HAP-1 (cell line): ENCODE measurements at regions not wholly inside any gene's neighbourhood (a gene's known extent, or its start where the extent isn't known, plus 50 kb on each side); places are given as distances from the start of the nearest gene placed in this dataset.
"Not testable (repeated sequence)": the region's sequence is repeated elsewhere in the genome, so short reads cannot be mapped to it uniquely, and the experiment has no call there.

ENCODE experiments used
- DNase-seq, 2 experiments: peaks; one replicate each; pipeline ENCODE4 v3.0.0-alpha.2; 2016 to 2020; ENCODE audit warnings: low spot score in 2 of 2
- H3K27me3 ChIP-seq: fragments of 250-450 bp; sonication (Bioruptor Pico); 2 replicates; pipeline ENCODE4 v1.5.1; 2020; ENCODE audit warnings: low read depth, mild to moderate bottlenecking, moderate library complexity
- H3K36me3 ChIP-seq: fragments of 250-450 bp; sonication (Bioruptor Pico); replicated peaks from 2 replicates; pipeline ENCODE4 v1.5.1; 2020; ENCODE audit warnings: mild to moderate bottlenecking
- H3K4me1 ChIP-seq: fragments of 250-450 bp; sonication (Bioruptor Pico); 2 replicates; pipeline ENCODE4 v1.5.1; 2020; ENCODE audit warnings: mild to moderate bottlenecking
- H3K4me3 ChIP-seq: fragments of 250-450 bp; sonication (Bioruptor Pico); 2 replicates; pipeline ENCODE4 v1.5.1; 2020; ENCODE audit warnings: mild to moderate bottlenecking, moderate library complexity
- H3K9me3 ChIP-seq: fragments of 250-450 bp; sonication (Bioruptor Pico); 2 replicates; pipeline ENCODE4 v1.5.1; 2020; ENCODE audit warnings: mild to moderate bottlenecking, moderate library complexity
- in situ Hi-C: fragments of 300-500 bp; cut with MboI; formaldehyde crosslinking; loops from 3 replicates; pipeline ENCODE4 v1.14.3; 2020; ENCODE audit warnings: low sequenced_read_pairs, inconsistent platforms, mixed read lengths

DNA sequence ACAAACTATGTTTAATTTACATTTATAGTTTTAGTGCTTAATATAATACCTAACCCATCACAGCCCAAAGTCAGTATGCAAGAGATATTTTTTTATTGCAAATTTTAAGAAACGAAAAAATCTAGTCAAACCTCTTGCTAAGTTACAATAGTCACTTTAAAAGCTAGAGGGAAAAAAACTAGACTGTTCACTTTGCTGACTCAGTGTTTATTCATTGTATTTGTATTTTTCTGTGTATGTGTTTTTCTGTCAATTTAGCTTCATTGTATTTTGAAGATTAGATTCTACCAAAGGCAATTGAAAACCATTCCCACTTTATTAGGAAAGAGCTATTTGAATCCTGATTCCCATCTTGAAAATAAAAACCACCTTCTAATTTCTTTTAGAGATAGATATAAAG is 891.5 kb downstream of the SLC16A7 start:
- no peak for DNase-seq
- Histone ChIP-seq H3K4me3 (no peak overlapping the region), H3K36me3 (no peaks in the 10 kb centered on the region), H3K9me3 (no peaks in the 10 kb centered on the region), H3K4me1 (no peaks in the 10 kb centered on the region), H3K27me3 (no peaks in the 10 kb centered on the region)
- in situ Hi-C loops = no loop called here

- no peaks in the 10 kb centered on the region for H3K4me1 ChIP-seq
- H3K4me3 ChIP-seq = no peak overlapping the region
- no peaks in the 10 kb centered on the region for H3K9me3 ChIP-seq
- DNase-seq = no peak
- no peaks in the 10 kb centered on the region for H3K27me3 ChIP-seq
- in situ Hi-C loops = no loop called here
- no peaks in the 10 kb centered on the region for H3K36me3 ChIP-seq
Measured at GRCh38 chr12:60489071-60489470, 893.2 kb downstream of the SLC16A7 start.

GRCh38 chr12:60494244-60494643 is 898.4 kb downstream of the SLC16A7 start:
- in situ Hi-C loops = no loop called here
- H3K27me3 ChIP-seq = no peaks in the 10 kb centered on the region
- no peaks in the 10 kb centered on the region for H3K4me1 ChIP-seq
- peak in 1 of 2 experiments; percentile 23 for DNase-seq
- no peaks in the 10 kb centered on the region for H3K36me3 ChIP-seq
- no peaks in the 10 kb centered on the region for H3K9me3 ChIP-seq
- no peak overlapping the region for H3K4me3 ChIP-seq

GRCh38 chr12:60498656-60499055 is 902.8 kb downstream of the SLC16A7 start:
- no peaks in the 10 kb centered on the region for H3K9me3 ChIP-seq
- no peak overlapping the region for H3K4me3 ChIP-seq
- H3K4me1 ChIP-seq = no peaks in the 10 kb centered on the region
- no peaks in the 10 kb centered on the region for H3K36me3 ChIP-seq
- in situ Hi-C loops = no loop called here
- H3K27me3 ChIP-seq = no peaks in the 10 kb centered on the region
- DNase-seq = no peak

GRCh38 chr12:60501124-60501729 is 905.4 kb downstream of the SLC16A7 start:
- no peak for DNase-seq
- in situ Hi-C loops = no loop called here
- H3K4me3 ChIP-seq = no peak overlapping the region
- no peaks in the 10 kb centered on the region for H3K27me3 ChIP-seq
- H3K36me3 ChIP-seq = no peaks in the 10 kb centered on the region
- H3K4me1 ChIP-seq = no peaks in the 10 kb centered on the region
- no peaks in the 10 kb centered on the region for H3K9me3 ChIP-seq

- Histone ChIP-seq H3K4me3 (no peak overlapping the region), H3K9me3 (no peaks in the 10 kb centered on the region), H3K4me1 (no peaks in the 10 kb centered on the region), H3K36me3 (no peaks in the 10 kb centered on the region), H3K27me3 (no peaks in the 10 kb centered on the region)
- DNase-seq = no peak
- in situ Hi-C loops = no loop called here
Measured at GRCh38 chr12:60522684-60523400, 927.0 kb downstream of the SLC16A7 start.

DNA sequence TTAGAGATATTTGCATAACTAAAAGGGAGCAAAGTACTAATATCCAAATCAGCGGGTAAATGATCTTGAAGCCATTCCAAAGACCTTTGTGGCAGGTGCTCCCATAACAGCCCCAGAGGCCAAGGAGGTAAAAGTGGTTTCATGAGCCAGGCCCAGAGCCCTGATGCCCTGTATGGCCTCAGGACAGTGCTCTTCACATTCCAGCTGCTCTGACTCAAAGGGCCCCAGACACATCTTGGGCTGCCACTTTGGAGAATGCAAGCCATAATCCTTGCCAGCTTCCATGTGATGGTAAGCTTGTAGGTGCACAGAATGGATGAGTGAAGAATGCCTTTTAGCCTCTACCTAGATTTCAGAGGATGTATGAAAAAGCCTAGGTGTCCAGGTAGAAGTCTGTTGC is 933.4 kb downstream of the SLC16A7 start:
- in situ Hi-C loops = no loop called here
- Histone ChIP-seq H3K4me1 (no peaks in the 10 kb centered on the region), H3K36me3 (no peaks in the 10 kb centered on the region), H3K27me3 (no peaks in the 10 kb centered on the region), H3K4me3 (no peak overlapping the region), H3K9me3 (no peaks in the 10 kb centered on the region)
- no peak for DNase-seq

DNA sequence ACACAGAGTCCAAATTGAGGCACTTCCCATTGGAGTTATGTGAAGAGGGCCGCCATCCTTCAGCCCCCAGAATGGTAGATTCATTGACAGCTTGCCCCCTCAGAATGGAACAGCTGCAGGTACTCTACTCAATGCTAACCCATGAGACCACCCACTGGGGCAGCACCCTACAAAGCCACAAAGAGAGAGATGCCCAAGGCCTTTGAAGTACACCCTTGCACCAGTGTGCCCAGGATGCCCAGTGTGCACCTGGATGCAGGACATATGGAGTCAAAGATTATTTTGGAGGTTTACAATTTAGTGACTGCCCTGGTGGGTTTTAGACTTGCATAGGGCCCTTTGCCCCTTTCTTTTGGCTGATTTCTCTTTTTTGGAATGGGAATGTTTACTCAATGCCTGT is 933.9 kb downstream of the SLC16A7 start:
- DNase-seq = no peak
- H3K9me3 ChIP-seq = no peaks in the 10 kb centered on the region
- no peaks in the 10 kb centered on the region for H3K27me3 ChIP-seq
- no peaks in the 10 kb centered on the region for H3K4me1 ChIP-seq
- in situ Hi-C loops = no loop called here
- H3K4me3 ChIP-seq = no peak overlapping the region
- H3K36me3 ChIP-seq = no peaks in the 10 kb centered on the region

DNA sequence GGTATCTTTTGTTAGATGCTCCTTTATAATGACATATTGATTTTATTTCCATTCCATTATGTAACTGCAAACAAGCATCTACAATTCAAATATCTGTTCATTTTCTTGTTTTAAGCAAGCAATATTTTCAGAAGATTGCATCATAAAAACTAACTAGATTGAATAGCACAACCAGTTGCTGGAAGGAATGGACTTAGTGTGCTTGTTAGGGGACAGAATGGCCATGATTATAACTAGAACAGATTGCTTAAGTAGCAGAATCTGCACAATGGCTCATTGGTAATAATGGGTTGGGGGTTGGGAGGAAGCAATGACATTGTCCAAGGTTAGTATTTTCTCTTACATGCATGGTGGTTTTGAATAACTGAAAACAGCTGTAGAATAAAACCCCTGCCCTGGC is 939.5 kb downstream of the SLC16A7 start:
- in situ Hi-C loops = no loop called here
- DNase-seq = peak; percentile 19 to 33
- Histone ChIP-seq H3K9me3 (no peaks in the 10 kb centered on the region), H3K27me3 (no peaks in the 10 kb centered on the region), H3K36me3 (no peaks in the 10 kb centered on the region), H3K4me1 (no peaks in the 10 kb centered on the region), H3K4me3 (no peak overlapping the region)

GRCh38 chr12:60539592-60539991 is 943.8 kb downstream of the SLC16A7 start:
- Histone ChIP-seq H3K4me3 (no peak overlapping the region), H3K4me1 (no peaks in the 10 kb centered on the region), H3K36me3 (no peaks in the 10 kb centered on the region), H3K9me3 (no peaks in the 10 kb centered on the region), H3K27me3 (no peaks in the 10 kb centered on the region)
- in situ Hi-C loops = no loop called here
- no peak for DNase-seq

- in situ Hi-C loops = no loop called here
- no peaks in the 10 kb centered on the region for H3K9me3 ChIP-seq
- no peak for DNase-seq
- H3K27me3 ChIP-seq = no peaks in the 10 kb centered on the region
- H3K36me3 ChIP-seq = no peaks in the 10 kb centered on the region
- no peaks in the 10 kb centered on the region for H3K4me1 ChIP-seq
- H3K4me3 ChIP-seq = no peak overlapping the region
Measured at GRCh38 chr12:60568914-60569313, 973.1 kb downstream of the SLC16A7 start.

DNA sequence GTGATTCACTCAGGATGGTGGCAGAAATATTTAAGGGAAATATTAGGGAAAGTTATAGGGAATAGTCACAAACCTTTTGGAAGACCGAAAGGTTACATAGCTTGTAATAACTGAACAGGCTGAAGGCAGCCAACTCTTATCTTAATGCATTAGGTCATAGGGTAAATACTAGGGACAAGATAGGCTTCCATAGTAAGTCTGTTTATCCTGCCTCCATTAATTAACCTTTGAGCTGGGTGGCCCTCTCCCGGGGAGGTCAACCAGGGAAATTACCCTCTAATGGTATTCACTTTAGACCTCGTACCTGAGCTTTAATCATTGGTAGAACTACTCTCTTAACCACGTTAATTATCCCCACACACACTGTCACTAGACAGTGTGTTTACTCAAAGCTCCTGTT is 981.8 kb downstream of the SLC16A7 start:
- no peaks in the 10 kb centered on the region for H3K36me3 ChIP-seq

GRCh38 chr12:60587664-60588063 is 991.8 kb downstream of the SLC16A7 start:
- H3K36me3 ChIP-seq, H3K4me1 ChIP-seq, H3K27me3 ChIP-seq, H3K9me3 ChIP-seq, in situ Hi-C loops, DNase-seq, H3K4me3 ChIP-seq: not testable (repeated sequence)

More for the DNA sequence above, 981.8 kb downstream of the SLC16A7 start:
- in situ Hi-C loops = no loop called here
- Histone ChIP-seq H3K27me3 (no peaks in the 10 kb centered on the region), H3K4me1 (no peaks in the 10 kb centered on the region), H3K9me3 (no peaks in the 10 kb centered on the region), H3K4me3 (no peak overlapping the region)
- no peak for DNase-seq

DNA sequence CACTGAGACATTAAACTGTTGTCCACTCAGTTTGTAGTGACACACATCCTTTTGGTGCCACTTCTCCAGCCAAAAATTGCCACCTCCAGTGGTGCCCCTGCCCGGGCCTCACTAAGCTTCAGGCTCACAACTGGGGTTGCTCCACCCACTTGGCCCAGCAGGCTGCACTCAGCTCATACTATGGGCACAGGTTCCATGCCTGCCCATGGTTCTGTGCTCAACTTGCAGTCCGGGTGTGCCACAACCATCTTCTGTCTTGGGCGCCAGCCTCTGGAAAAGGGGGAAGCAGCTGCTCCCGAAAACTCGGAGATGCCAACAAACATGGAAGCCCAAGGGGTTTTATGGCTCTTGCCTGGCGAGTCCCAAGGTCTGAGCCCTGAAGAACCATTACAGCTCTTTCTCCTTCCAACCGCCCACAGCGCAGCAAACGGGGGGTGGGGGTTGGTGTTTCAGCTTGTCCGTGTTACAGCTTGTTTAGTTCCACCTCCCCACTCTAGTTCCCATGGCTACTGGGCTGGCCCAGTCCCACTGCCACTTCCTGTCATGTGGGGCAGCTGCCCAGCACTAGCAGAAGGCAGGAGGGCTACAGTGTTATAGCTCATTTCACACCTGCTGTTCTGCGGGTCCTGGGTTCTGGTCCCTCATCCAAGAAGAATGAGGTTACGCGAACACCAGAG is 998.3 kb downstream of the SLC16A7 start:
- no peak overlapping the region for H3K4me3 ChIP-seq
- no peaks in the 10 kb centered on the region for H3K4me1 ChIP-seq
- no peak for DNase-seq
- H3K36me3 ChIP-seq = no peaks in the 10 kb centered on the region
- no peaks in the 10 kb centered on the region for H3K27me3 ChIP-seq
- in situ Hi-C loops = no loop called here
- no peaks in the 10 kb centered on the region for H3K9me3 ChIP-seq
